ENCODE measurements at regions not wholly inside any gene's neighbourhood (a gene's known extent, or its start where the extent isn't known, plus 50 kb on each side); places are given as distances from the start of the nearest gene placed in this dataset.

DNA sequence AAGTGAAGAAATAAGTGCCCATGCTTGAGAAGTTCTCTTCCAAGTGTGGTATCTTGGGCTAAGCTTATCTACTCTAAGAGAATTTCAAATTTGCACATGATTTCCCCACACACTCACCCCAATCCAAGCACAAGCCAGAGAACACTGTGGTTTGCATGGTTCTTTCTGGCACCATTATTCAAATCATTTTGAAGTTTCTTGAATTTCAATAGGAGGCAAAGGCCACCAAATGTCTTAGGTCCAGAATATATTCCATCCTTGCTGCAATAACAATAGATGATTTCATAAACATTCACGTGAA, 359.7 kb downstream of the IRS2 start:
- H3K9me3 ChIP-seq = no peaks in the 10 kb centered on the region
- no peaks in the 10 kb centered on the region for H3K4me1 ChIP-seq
- DNase-seq = no peak
- intact Hi-C loops (cut with DNase I) = no loop called here
- TF ChIP-seq, protein P1, sequence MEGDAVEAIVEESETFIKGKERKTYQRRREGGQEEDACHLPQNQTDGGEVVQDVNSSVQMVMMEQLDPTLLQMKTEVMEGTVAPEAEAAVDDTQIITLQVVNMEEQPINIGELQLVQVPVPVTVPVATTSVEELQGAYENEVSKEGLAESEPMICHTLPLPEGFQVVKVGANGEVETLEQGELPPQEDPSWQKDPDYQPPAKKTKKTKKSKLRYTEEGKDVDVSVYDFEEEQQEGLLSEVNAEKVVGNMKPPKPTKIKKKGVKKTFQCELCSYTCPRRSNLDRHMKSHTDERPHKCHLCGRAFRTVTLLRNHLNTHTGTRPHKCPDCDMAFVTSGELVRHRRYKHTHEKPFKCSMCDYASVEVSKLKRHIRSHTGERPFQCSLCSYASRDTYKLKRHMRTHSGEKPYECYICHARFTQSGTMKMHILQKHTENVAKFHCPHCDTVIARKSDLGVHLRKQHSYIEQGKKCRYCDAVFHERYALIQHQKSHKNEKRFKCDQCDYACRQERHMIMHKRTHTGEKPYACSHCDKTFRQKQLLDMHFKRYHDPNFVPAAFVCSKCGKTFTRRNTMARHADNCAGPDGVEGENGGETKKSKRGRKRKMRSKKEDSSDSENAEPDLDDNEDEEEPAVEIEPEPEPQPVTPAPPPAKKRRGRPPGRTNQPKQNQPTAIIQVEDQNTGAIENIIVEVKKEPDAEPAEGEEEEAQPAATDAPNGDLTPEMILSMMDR (IDR thresholded peaks at IDR 0.05) = no peak
- no peaks in the 10 kb centered on the region for H3K36me3 ChIP-seq
- H3K27me3 ChIP-seq = no peaks in the 10 kb centered on the region
- H3K4me3 ChIP-seq = no peak overlapping the region
- H3K27ac ChIP-seq = no peak overlapping the region
- no peak overlapping the region for H3K9ac ChIP-seq (ENCODE audit: low read depth in 2 of 2, low read length in 2 of 2)

DNA sequence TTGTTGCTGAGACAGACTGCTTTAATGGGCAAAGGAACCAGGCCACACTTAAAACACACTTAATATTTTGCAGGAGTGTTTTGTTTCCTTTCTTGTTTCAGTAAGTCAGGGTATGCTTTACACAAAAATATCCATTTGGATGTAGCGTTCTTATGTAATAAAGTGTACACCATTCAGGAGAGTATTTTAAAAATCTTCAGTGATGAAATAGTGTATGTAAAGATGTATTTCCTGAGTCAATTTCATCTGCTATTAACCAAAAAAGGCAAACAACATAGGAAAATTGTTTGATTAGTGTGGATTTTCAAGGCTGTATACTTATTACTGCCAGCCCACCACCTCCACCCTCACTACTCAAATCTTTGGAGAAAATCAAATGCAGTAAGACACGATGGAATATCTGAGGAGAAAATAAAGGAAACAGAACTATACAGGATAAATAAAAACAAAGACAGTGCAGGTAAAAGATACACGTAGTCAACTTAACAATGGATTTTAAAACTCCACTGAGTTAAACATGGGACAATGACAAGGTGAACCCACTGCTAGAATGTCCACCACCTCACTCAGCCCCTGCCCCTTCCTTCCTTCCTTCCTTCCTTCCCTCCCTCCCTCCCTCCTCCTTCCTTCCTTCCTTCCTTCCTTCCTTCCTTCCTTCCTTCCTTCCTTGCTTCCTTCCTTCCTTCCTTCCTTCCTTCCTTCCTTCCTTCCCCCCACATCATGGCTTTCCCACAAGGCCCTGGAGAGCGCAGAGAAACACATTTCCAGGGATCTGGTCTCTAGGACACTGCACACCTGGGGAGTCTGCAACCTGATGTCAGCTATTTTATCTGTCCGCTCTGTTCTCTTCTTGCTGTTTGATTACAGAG, 360.3 kb downstream of the IRS2 start:
- Histone ChIP-seq H3K27me3 (no peaks in the 10 kb centered on the region), H3K4me1 (no peaks in the 10 kb centered on the region), H3K27ac (no peak overlapping the region), H3K4me3 (no peak overlapping the region), H3K9me3 (no peaks in the 10 kb centered on the region), H3K9ac (ENCODE audit: low read depth in 2 of 2, low read length in 2 of 2) (no peak overlapping the region), H3K36me3 (no peaks in the 10 kb centered on the region)
- intact Hi-C loops (cut with DNase I) = no loop called here
- DNase-seq = no peak
- TF ChIP-seq, protein P1 (IDR thresholded peaks at IDR 0.05) = no peak

GRCh38 chr13:109422161-109422560, 364.2 kb downstream of the IRS2 start:
- Histone ChIP-seq H3K36me3 (no peaks in the 10 kb centered on the region), H3K4me3 (no peak overlapping the region), H3K27ac (no peak overlapping the region), H3K9me3 (no peaks in the 10 kb centered on the region), H3K9ac (ENCODE audit: low read depth in 2 of 2, low read length in 2 of 2) (no peak overlapping the region), H3K27me3 (no peaks in the 10 kb centered on the region), H3K4me1 (no peaks in the 10 kb centered on the region)
- TF ChIP-seq, protein P1 (IDR thresholded peaks at IDR 0.05) = no peak
- intact Hi-C loops (cut with DNase I) = no loop called here
- no peak for DNase-seq

DNA sequence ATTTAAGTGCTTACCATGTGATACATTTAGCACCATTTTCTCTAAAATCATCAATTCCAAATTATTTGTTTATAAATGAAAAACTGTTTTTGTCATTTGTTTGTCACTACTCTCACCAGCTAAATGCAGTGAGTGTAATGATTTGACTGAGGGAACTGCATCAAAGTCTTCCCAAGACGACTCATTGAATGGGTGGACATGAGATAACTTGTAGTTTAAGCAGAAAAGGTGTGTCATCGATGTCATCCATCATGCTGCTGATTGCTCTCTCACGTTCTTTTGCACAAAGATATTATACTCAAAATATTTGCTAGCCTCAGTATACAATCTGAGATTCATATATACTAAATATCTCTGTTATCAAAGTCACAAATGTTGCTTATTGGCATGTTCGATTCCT, 366.5 kb downstream of the IRS2 start:
- H3K9me3 ChIP-seq = no peaks in the 10 kb centered on the region
- H3K27ac ChIP-seq = no peak overlapping the region
- intact Hi-C loops (cut with DNase I) = no loop called here
- no peaks in the 10 kb centered on the region for H3K4me1 ChIP-seq
- H3K27me3 ChIP-seq = no peaks in the 10 kb centered on the region
- no peak for DNase-seq
- no peaks in the 10 kb centered on the region for H3K36me3 ChIP-seq
- no peak overlapping the region for H3K4me3 ChIP-seq
- TF ChIP-seq, protein P1 (IDR thresholded peaks at IDR 0.05) = no peak
- H3K9ac ChIP-seq (ENCODE audit: low read depth in 2 of 2, low read length in 2 of 2) = no peak overlapping the region

GRCh38 chr13:109418111-109418510, 368.3 kb downstream of the IRS2 start:
- Histone ChIP-seq H3K4me3 (no peak overlapping the region), H3K9me3 (no peaks in the 10 kb centered on the region), H3K9ac (ENCODE audit: low read depth in 2 of 2, low read length in 2 of 2) (no peak overlapping the region), H3K27me3 (no peaks in the 10 kb centered on the region), H3K36me3 (no peaks in the 10 kb centered on the region), H3K27ac (no peak overlapping the region), H3K4me1 (no peaks in the 10 kb centered on the region)
- TF ChIP-seq, protein P1 (IDR thresholded peaks at IDR 0.05) = no peak
- DNase-seq = no peak
- intact Hi-C loops (cut with DNase I) = no loop called here
